CD14-positive monocyte (primary cell): ENCODE measurements at regions not wholly inside any gene's neighbourhood (a gene's known extent, or its start where the extent isn't known, plus 50 kb on each side); places are given as distances from the start of the nearest gene placed in this dataset.

Experiments
- DNase-seq, 3 donors: peaks; one replicate each; pipeline ENCODE4 v3.0.0-alpha.2; 2011 to 2022
- H2AFZ ChIP-seq: 2 replicates; pipeline ENCODE4 v1.6.0; 2012; ENCODE audit warnings: mild to moderate bottlenecking, low read depth, low read length, inconsistent platforms; ENCODE audit not compliant: insufficient read depth, poor library complexity, severe bottlenecking
- H3K27ac ChIP-seq, 2 donors: 1 replicate in 1 of 2; 2 replicates in 1 of 2; pipeline ENCODE4 v1.5.1; 2012 to 2013; ENCODE audit warnings: low read length in 2 of 2, control low read depth in 1 of 2, inconsistent platforms in 1 of 2, low read depth in 1 of 2, mild to moderate bottlenecking in 1 of 2
- H3K27me3 ChIP-seq, 2 donors: one replicate each; pipeline versions ENCODE4 v1.6.0 to v1.6.1; 2011 to 2013; ENCODE audit warnings: low read length in 2 of 2; ENCODE audit not compliant: control insufficient read depth in 2 of 2, insufficient read depth in 2 of 2
- H3K36me3 ChIP-seq, 2 donors: replicated peaks in 1 of 2; 1 replicate in 1 of 2; 2 replicates in 1 of 2; pipeline versions ENCODE4 v1.5.1 to v1.6.1; 2012 to 2013; ENCODE audit warnings: low read length in 2 of 2, control low read depth in 1 of 2, inconsistent platforms in 1 of 2, mild to moderate bottlenecking in 1 of 2; ENCODE audit not compliant: insufficient read depth in 2 of 2, control insufficient read depth in 1 of 2
- H3K4me1 ChIP-seq, 2 donors: 1 replicate in 1 of 2; 2 replicates in 1 of 2; pipeline versions ENCODE4 v1.5.1 to v1.6.1; 2012 to 2013; ENCODE audit warnings: low read length in 2 of 2, control low read depth in 1 of 2, inconsistent platforms in 1 of 2, mild to moderate bottlenecking in 1 of 2, moderate library complexity in 1 of 2; ENCODE audit not compliant: insufficient read depth in 2 of 2, control insufficient read depth in 1 of 2
- H3K4me2 ChIP-seq: replicated peaks from 2 replicates; pipeline ENCODE3; 2012; ENCODE audit warnings: low read length, moderate library complexity, mild to moderate bottlenecking; ENCODE audit not compliant: poor library complexity, severe bottlenecking; ENCODE audit errors: extremely low read depth
- H3K4me3 ChIP-seq, 3 experiments: fragments of 200-600 bp in 1 of 3; sonication (generic) in 1 of 3; replicated peaks in 1 of 3; 1 replicate in 2 of 3; 2 replicates in 1 of 3; pipeline ENCODE4 v1.5.1; 2011 to 2013; ENCODE audit warnings: low read length in 3 of 3, mild to moderate bottlenecking in 3 of 3, control low read depth in 2 of 3, low read depth in 2 of 3, inconsistent platforms in 1 of 3, moderate library complexity in 1 of 3
- H3K79me2 ChIP-seq: 2 replicates; pipeline ENCODE4 v1.6.0; 2012; ENCODE audit warnings: mild to moderate bottlenecking, control low read depth, inconsistent platforms, low read length, moderate library complexity; ENCODE audit not compliant: insufficient read depth
- H3K9ac ChIP-seq: 2 replicates; pipeline ENCODE4 v1.6.0; 2017; ENCODE audit warnings: low read length, mild to moderate bottlenecking; ENCODE audit not compliant: insufficient read depth, poor library complexity, severe bottlenecking
- H3K9me3 ChIP-seq, 2 donors: replicated peaks in 1 of 2; 1 replicate in 1 of 2; 2 replicates in 1 of 2; pipeline versions ENCODE4 v1.5.1 to v1.6.1; 2012 to 2013; ENCODE audit warnings: low read length in 2 of 2, control low read depth in 1 of 2; ENCODE audit not compliant: control insufficient read depth in 1 of 2, insufficient read depth in 1 of 2
- H4K20me1 ChIP-seq: 2 replicates; pipeline ENCODE4 v1.6.0; 2012; ENCODE audit warnings: mild to moderate bottlenecking, low read length, control low read depth, moderate library complexity; ENCODE audit not compliant: insufficient read depth
- H3K27ac Mint-ChIP-seq, 7 donors: one replicate each; pipeline ENCODE4 v1.8.0; 2020; ENCODE audit warnings: mild to moderate bottlenecking in 7 of 7, mixed read lengths in 7 of 7, moderate library complexity in 6 of 7, inconsistent platforms in 2 of 7
- H3K27me3 Mint-ChIP-seq, 3 donors: one replicate each; pipeline ENCODE4 v1.8.0; 2021 to 2022; ENCODE audit warnings: low read depth in 3 of 3, mild to moderate bottlenecking in 3 of 3, mixed read lengths in 3 of 3, moderate library complexity in 3 of 3, inconsistent platforms in 1 of 3
- H3K36me3 Mint-ChIP-seq, 2 donors: one replicate each; pipeline ENCODE4 v1.8.0; 2020; ENCODE audit warnings: mixed read lengths in 2 of 2, inconsistent platforms in 1 of 2, mild to moderate bottlenecking in 1 of 2
- H3K4me1 Mint-ChIP-seq: one replicate; pipeline ENCODE4 v1.8.0; 2020; ENCODE audit warnings: mild to moderate bottlenecking, mixed read lengths
- H3K4me3 Mint-ChIP-seq, 2 donors: one replicate each; pipeline ENCODE4 v1.8.0; 2020; ENCODE audit warnings: mild to moderate bottlenecking in 2 of 2, mixed read lengths in 2 of 2, moderate library complexity in 1 of 2
- H3K9me3 Mint-ChIP-seq, 7 donors: one replicate each; pipeline ENCODE4 v1.8.0; 2020 to 2022; ENCODE audit warnings: mixed read lengths in 7 of 7, mild to moderate bottlenecking in 6 of 7, moderate library complexity in 6 of 7, inconsistent platforms in 2 of 7
- CTCF ChIP-seq: fragments of 200-600 bp; IDR thresholded peaks from one replicate; pipeline ENCODE4 v1.8.0; 2022; ENCODE audit warnings: antibody characterized with exemption, mild to moderate bottlenecking
- whole genome bisulfite sequencing: methylation state at CpG from one replicate; pipeline ENCODE4 v1.1.5; 2013; ENCODE audit warnings: missing lambda C conversion rate; ENCODE audit not compliant: insufficient coverage; 5-methylcytosine and 5-hydroxymethylcytosine counted together
- intact Hi-C, 2 donors: fragments of 100-400 bp; cut with micrococcal nuclease; formaldehyde crosslinking; loops; one replicate each; pipeline versions ENCODE4 v1.15.0 to v1.15.1; 2023

- Histone ChIP-seq H2AFZ (no peak overlapping the region), H3K9ac (no peak overlapping the region), H4K20me1 (no peaks in the 10 kb centered on the region), H3K27me3 (no peaks in the 10 kb centered on the region), H3K4me2 (no peak overlapping the region), H3K27ac (no peak overlapping the region), H3K79me2 (no peaks in the 10 kb centered on the region), H3K36me3 (no peaks in the 10 kb centered on the region), H3K4me1 (no peaks in the 10 kb centered on the region), H3K4me3 (no peak overlapping the region), H3K9me3 (peaks cover 5 to 13% of the 10 kb centered on the region in 2 donors)
- Mint-ChIP-seq H3K27me3 (peaks cover 0 to 1% (median 0%) of the 10 kb centered on the region in 3 donors), H3K36me3 (no peaks in the 10 kb centered on the region), H3K27ac (no peak overlapping the region), H3K4me3 (no peak overlapping the region), H3K4me1 (peaks cover 3% of the 10 kb centered on the region), H3K9me3 (peaks cover 15 to 28% (median 24%) of the 10 kb centered on the region in 7 donors)
- intact Hi-C loops, result loop anchor here in 1 of 2 donors (10.0 kb wide), 1 partner anchor 338 kb away; no protein-coding TSS in a partner anchor
- no CpG with 5 or more reads among the region's 1 CpG for WGBS
- TF ChIP-seq CTCF, result no peak
- DNase-seq, result no peak
These were observed 58.5 kb upstream of the ANKRD17 start for GRCh38 chr4:73317092-73317491.

- Mint-ChIP-seq H3K9me3 (peaks cover 6 to 13% (median 11%) of the 10 kb centered on the region in 7 donors), H3K27ac (no peak overlapping the region), H3K27me3 (no peaks in the 10 kb centered on the region), H3K36me3 (no peaks in the 10 kb centered on the region), H3K4me3 (no peak overlapping the region), H3K4me1 (peaks cover 3% of the 10 kb centered on the region)
- Histone ChIP-seq H4K20me1 (no peaks in the 10 kb centered on the region), H3K9me3 (peaks cover 5 to 9% of the 10 kb centered on the region in 2 donors), H3K27ac (no peak overlapping the region), H3K4me1 (no peaks in the 10 kb centered on the region), H3K4me3 (no peak overlapping the region), H2AFZ (no peak overlapping the region), H3K36me3 (no peaks in the 10 kb centered on the region), H3K79me2 (no peaks in the 10 kb centered on the region), H3K9ac (no peak overlapping the region), H3K4me2 (no peak overlapping the region), H3K27me3 (no peaks in the 10 kb centered on the region)
- no peak for TF ChIP-seq CTCF
- no CpG with 5 or more reads among the region's 2 CpGs for WGBS
- DNase-seq, result peak; percentile 24 to 75 (median 32)
- intact Hi-C loops, result loop anchor here in 1 of 2 donors (10.0 kb wide), 1 partner anchor 340 kb away; no protein-coding TSS in a partner anchor
These were observed 56.5 kb upstream of the ANKRD17 start for GRCh38 chr4:73315091-73315490.
